Neural cell (in vitro differentiated cells): ENCODE measurements at regions not wholly inside any gene's neighbourhood (a gene's known extent, or its start where the extent isn't known, plus 50 kb on each side); places are given as distances from the start of the nearest gene placed in this dataset.

Source experiments
- H2AFZ ChIP-seq: fragments of 200-600, 300-800 bp; sonication (generic), shearing (Covaris generic); 2 replicates; pipeline ENCODE4 v1.6.0; 2014; ENCODE audit warnings: low read depth, mild to moderate bottlenecking, antibody characterized with exemption, low read length, moderate library complexity
- H3F3A ChIP-seq: fragments of 200-600 bp; shearing (Covaris generic); 2 replicates; pipeline ENCODE4 v1.6.1; 2016; ENCODE audit warnings: mild to moderate bottlenecking, moderate library complexity, mixed read lengths, antibody characterized with exemption, low read length; ENCODE audit not compliant: insufficient read depth, poor library complexity, severe bottlenecking
- H3K27ac ChIP-seq: fragments of 200-600, 300-800 bp; sonication (generic), shearing (Covaris generic); 2 replicates; pipeline ENCODE4 v1.5.1; 2014; ENCODE audit warnings: mild to moderate bottlenecking, low read length, moderate library complexity
- H3K27me3 ChIP-seq: fragments of 300-800, 200-600 bp; sonication (generic), shearing (Covaris generic); 2 replicates; pipeline ENCODE4 v1.6.0; 2014; ENCODE audit warnings: mild to moderate bottlenecking, low read depth, low read length, moderate library complexity; ENCODE audit not compliant: insufficient read depth
- H3K36me3 ChIP-seq: fragments of 300-800, 200-600 bp; sonication (generic), shearing (Covaris generic); 2 replicates; pipeline ENCODE4 v1.5.1; 2014; ENCODE audit warnings: mild to moderate bottlenecking, antibody characterized with exemption, low read length, moderate library complexity; ENCODE audit not compliant: insufficient read depth
- H3K4me2 ChIP-seq: fragments of 300-800, 200-600 bp; sonication (generic), shearing (Covaris generic); 2 replicates; pipeline ENCODE4 v1.6.0; 2014; ENCODE audit warnings: mild to moderate bottlenecking, low read length
- H3K4me3 ChIP-seq: fragments of 300-800, 200-600 bp; sonication (generic), shearing (Covaris generic); 2 replicates; pipeline ENCODE4 v1.5.1; 2014; ENCODE audit warnings: mild to moderate bottlenecking, low read length, moderate library complexity
- H3K79me2 ChIP-seq: fragments of 200-600 bp; shearing (Covaris generic); replicated peaks from 2 replicates; pipeline ENCODE4 v1.6.0; 2014; ENCODE audit warnings: mild to moderate bottlenecking, low read length, moderate library complexity; ENCODE audit not compliant: insufficient read depth
- H3K9ac ChIP-seq: fragments of 300-800, 200-600 bp; sonication (generic), shearing (Covaris generic); 2 replicates; pipeline ENCODE4 v1.6.1; 2016; ENCODE audit warnings: mild to moderate bottlenecking, low read length, mixed read lengths
- H3K9me2 ChIP-seq: fragments of 200-600 bp; shearing (Covaris generic); 2 replicates; pipeline ENCODE4 v1.6.1; 2016; ENCODE audit warnings: mild to moderate bottlenecking, low read length, mixed read lengths; ENCODE audit not compliant: insufficient read depth
- H3K9me3 ChIP-seq: fragments of 200-600, 300-800 bp; sonication (generic), shearing (Covaris generic); 2 replicates; pipeline ENCODE4 v1.6.1; 2016; ENCODE audit warnings: mild to moderate bottlenecking, mixed run types, low read length, moderate library complexity, mixed read lengths
- H4K20me1 ChIP-seq: fragments of 200-600 bp; shearing (Covaris generic); 2 replicates; pipeline ENCODE4 v1.6.1; 2016; ENCODE audit warnings: mild to moderate bottlenecking, mixed run types; ENCODE audit not compliant: insufficient read depth
- EP300 ChIP-seq: fragments of 450-650 bp; conservative IDR thresholded peaks from 2 replicates; pipeline ENCODE4 v1.6.1; 2014; ENCODE audit warnings: antibody characterized with exemption, mild to moderate bottlenecking, moderate library complexity; ENCODE audit not compliant: poor library complexity, severe bottlenecking
- EZH2 ChIP-seq: fragments of 200-600, 300-800 bp; shearing (Covaris generic), sonication (generic); IDR thresholded peaks from 2 replicates; pipeline ENCODE4 v1.6.1; 2014; ENCODE audit warnings: antibody characterized with exemption, low read length, borderline replicate concordance, mild to moderate bottlenecking; ENCODE audit not compliant: insufficient read depth, poor library complexity, severe bottlenecking
- MXI1 ChIP-seq: fragments of 450-650 bp; conservative IDR thresholded peaks from 2 replicates; pipeline ENCODE4 v1.6.1; 2014; ENCODE audit warnings: antibody characterized with exemption, mild to moderate bottlenecking; ENCODE audit not compliant: poor library complexity, severe bottlenecking
- POLR2AphosphoS5 ChIP-seq: IDR thresholded peaks from 2 replicates; pipeline ENCODE4 v1.6.1; 2012
- RAD21 ChIP-seq: fragments of 450-650 bp; conservative IDR thresholded peaks from 2 replicates; pipeline ENCODE4 v1.6.1; 2014; ENCODE audit warnings: antibody characterized with exemption, mild to moderate bottlenecking, moderate library complexity
- SMC3 ChIP-seq: fragments of 450-650 bp; conservative IDR thresholded peaks from 2 replicates; pipeline ENCODE4 v1.6.1; 2014; ENCODE audit warnings: antibody characterized with exemption, mild to moderate bottlenecking, moderate library complexity; ENCODE audit not compliant: poor library complexity
- TAF1 ChIP-seq: IDR thresholded peaks from 2 replicates; pipeline ENCODE4 v1.6.1; 2012; ENCODE audit warnings: low read depth
- TF ChIP-seq, protein P1 (sequence below): IDR thresholded peaks from 2 replicates; pipeline ENCODE4 v1.6.1; 2012; ENCODE audit warnings: borderline replicate concordance
- TF ChIP-seq, protein P2 (sequence below): fragments of 450-650 bp; IDR thresholded peaks from 2 replicates; pipeline ENCODE4 v1.5.1; 2014; ENCODE audit warnings: antibody characterized with exemption, mild to moderate bottlenecking, moderate library complexity; ENCODE audit not compliant: poor library complexity, severe bottlenecking

- no peak overlapping the region for H3K4me2 ChIP-seq
- no peaks in the 10 kb centered on the region for H3F3A ChIP-seq
- no peak overlapping the region for H2AFZ ChIP-seq
Measured at GRCh38 chr6:2523061-2523460, 227.7 kb downstream of the MYLK4 start.

DNA sequence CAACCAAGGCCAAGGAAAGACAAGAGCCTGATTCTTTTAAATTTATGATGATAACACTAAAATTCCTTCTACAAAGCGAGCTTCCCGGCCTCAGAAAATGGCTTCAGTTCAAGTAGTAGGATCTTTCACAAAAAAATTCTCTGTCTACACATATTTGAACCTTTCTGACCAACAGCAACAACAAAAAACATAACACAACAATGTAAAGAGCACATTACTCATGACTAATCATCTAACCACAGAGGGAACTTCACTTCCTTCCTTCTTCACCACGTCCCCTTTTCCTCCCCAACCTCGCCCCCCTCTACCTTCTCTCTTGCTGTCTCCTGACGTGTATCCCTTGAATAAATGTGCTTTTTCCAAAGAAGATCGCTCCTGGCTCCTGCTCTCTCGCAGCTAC lies 228.2 kb downstream of the MYLK4 start:
- H3K4me2 ChIP-seq = no peak overlapping the region
- H3K27me3 ChIP-seq = no peaks in the 10 kb centered on the region
- H3K79me2 ChIP-seq = no peaks in the 10 kb centered on the region
- no peaks in the 10 kb centered on the region for H3K9me2 ChIP-seq
- H3K27ac ChIP-seq = no peak overlapping the region
- H4K20me1 ChIP-seq = no peaks in the 10 kb centered on the region
- H3F3A ChIP-seq = no peaks in the 10 kb centered on the region
- no peaks in the 10 kb centered on the region for H3K9me3 ChIP-seq
- no peak overlapping the region for H3K4me3 ChIP-seq
- no peak overlapping the region for H2AFZ ChIP-seq
- no peaks in the 10 kb centered on the region for H3K36me3 ChIP-seq
- TF ChIP-seq, protein P1, sequence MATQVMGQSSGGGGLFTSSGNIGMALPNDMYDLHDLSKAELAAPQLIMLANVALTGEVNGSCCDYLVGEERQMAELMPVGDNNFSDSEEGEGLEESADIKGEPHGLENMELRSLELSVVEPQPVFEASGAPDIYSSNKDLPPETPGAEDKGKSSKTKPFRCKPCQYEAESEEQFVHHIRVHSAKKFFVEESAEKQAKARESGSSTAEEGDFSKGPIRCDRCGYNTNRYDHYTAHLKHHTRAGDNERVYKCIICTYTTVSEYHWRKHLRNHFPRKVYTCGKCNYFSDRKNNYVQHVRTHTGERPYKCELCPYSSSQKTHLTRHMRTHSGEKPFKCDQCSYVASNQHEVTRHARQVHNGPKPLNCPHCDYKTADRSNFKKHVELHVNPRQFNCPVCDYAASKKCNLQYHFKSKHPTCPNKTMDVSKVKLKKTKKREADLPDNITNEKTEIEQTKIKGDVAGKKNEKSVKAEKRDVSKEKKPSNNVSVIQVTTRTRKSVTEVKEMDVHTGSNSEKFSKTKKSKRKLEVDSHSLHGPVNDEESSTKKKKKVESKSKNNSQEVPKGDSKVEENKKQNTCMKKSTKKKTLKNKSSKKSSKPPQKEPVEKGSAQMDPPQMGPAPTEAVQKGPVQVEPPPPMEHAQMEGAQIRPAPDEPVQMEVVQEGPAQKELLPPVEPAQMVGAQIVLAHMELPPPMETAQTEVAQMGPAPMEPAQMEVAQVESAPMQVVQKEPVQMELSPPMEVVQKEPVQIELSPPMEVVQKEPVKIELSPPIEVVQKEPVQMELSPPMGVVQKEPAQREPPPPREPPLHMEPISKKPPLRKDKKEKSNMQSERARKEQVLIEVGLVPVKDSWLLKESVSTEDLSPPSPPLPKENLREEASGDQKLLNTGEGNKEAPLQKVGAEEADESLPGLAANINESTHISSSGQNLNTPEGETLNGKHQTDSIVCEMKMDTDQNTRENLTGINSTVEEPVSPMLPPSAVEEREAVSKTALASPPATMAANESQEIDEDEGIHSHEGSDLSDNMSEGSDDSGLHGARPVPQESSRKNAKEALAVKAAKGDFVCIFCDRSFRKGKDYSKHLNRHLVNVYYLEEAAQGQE = no peak
- TF ChIP-seq MXI1 = no peak
- TF ChIP-seq EZH2 = no peak
- TF ChIP-seq EP300 = no peak
- TF ChIP-seq RAD21 = no peak
- no peak for TF ChIP-seq POLR2AphosphoS5
- TF ChIP-seq, protein P2, sequence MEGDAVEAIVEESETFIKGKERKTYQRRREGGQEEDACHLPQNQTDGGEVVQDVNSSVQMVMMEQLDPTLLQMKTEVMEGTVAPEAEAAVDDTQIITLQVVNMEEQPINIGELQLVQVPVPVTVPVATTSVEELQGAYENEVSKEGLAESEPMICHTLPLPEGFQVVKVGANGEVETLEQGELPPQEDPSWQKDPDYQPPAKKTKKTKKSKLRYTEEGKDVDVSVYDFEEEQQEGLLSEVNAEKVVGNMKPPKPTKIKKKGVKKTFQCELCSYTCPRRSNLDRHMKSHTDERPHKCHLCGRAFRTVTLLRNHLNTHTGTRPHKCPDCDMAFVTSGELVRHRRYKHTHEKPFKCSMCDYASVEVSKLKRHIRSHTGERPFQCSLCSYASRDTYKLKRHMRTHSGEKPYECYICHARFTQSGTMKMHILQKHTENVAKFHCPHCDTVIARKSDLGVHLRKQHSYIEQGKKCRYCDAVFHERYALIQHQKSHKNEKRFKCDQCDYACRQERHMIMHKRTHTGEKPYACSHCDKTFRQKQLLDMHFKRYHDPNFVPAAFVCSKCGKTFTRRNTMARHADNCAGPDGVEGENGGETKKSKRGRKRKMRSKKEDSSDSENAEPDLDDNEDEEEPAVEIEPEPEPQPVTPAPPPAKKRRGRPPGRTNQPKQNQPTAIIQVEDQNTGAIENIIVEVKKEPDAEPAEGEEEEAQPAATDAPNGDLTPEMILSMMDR = no peak
- no peak for TF ChIP-seq SMC3
- no peak for TF ChIP-seq TAF1
- no peak overlapping the region for H3K9ac ChIP-seq

More at GRCh38 chr6:2523061-2523460, 227.7 kb downstream of the MYLK4 start:
- no peaks in the 10 kb centered on the region for H3K9me3 ChIP-seq
- no peaks in the 10 kb centered on the region for H4K20me1 ChIP-seq
- H3K36me3 ChIP-seq = no peaks in the 10 kb centered on the region
- H3K79me2 ChIP-seq = no peaks in the 10 kb centered on the region
- H3K9me2 ChIP-seq = no peaks in the 10 kb centered on the region
- no peak overlapping the region for H3K27ac ChIP-seq
- H3K4me3 ChIP-seq = no peak overlapping the region
- no peak overlapping the region for H3K9ac ChIP-seq
- H3K27me3 ChIP-seq = no peaks in the 10 kb centered on the region
- TF ChIP-seq, protein P1 = no peak
- no peak for TF ChIP-seq TAF1
- no peak for TF ChIP-seq RAD21
- TF ChIP-seq, protein P2 = no peak
- TF ChIP-seq EP300 = no peak
- no peak for TF ChIP-seq MXI1
- TF ChIP-seq EZH2 = no peak
- TF ChIP-seq POLR2AphosphoS5 = no peak
- no peak for TF ChIP-seq SMC3
